Gastrocnemius medialis (tissue), 4 donors: ENCODE measurements at regions not wholly inside any gene's neighbourhood (a gene's known extent, or its start where the extent isn't known, plus 50 kb on each side); places are given as distances from the start of the nearest gene placed in this dataset.

Experiments used
- POLR2A ChIP-seq, 2 donors: fragments of 450-650 bp; IDR thresholded peaks; one replicate each; pipeline ENCODE4 v1.6.1; 2017; ENCODE audit warnings: antibody characterized with exemption in 2 of 2, mild to moderate bottlenecking in 2 of 2, moderate library complexity in 2 of 2
- TF ChIP-seq, protein P1 (sequence below), 5 experiments: fragments of 450-650 bp in 3 of 5; fragments of 200-600 bp in 2 of 5; sonication (generic) in 2 of 5; IDR thresholded peaks in 4 of 5; conservative IDR thresholded peaks in 1 of 5; 1 replicate in 4 of 5; 2 replicates in 1 of 5; pipeline ENCODE4 v1.5.1; 2016 to 2019; ENCODE audit warnings: antibody characterized with exemption in 5 of 5, mild to moderate bottlenecking in 3 of 5, moderate library complexity in 3 of 5

DNA sequence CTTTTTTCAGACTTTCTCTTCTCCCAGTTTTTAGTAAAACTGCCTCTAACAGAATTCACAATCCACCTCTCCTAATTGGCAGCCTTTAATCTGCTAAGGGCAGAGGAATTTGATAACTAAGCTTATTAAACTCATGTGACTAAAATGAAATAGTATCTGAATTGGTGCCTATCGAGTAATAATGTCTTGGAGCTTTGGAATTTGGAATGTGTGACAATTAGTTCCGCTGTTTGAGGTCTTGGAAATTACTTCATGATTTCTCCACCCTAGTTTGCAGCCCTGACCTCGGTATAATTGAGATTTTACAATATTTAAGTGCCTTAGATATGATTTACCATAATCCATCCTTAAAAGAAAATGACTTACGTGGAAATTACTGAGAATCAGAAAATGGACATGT, 190.4 kb upstream of the NEBL start:
- TF ChIP-seq, protein P1, sequence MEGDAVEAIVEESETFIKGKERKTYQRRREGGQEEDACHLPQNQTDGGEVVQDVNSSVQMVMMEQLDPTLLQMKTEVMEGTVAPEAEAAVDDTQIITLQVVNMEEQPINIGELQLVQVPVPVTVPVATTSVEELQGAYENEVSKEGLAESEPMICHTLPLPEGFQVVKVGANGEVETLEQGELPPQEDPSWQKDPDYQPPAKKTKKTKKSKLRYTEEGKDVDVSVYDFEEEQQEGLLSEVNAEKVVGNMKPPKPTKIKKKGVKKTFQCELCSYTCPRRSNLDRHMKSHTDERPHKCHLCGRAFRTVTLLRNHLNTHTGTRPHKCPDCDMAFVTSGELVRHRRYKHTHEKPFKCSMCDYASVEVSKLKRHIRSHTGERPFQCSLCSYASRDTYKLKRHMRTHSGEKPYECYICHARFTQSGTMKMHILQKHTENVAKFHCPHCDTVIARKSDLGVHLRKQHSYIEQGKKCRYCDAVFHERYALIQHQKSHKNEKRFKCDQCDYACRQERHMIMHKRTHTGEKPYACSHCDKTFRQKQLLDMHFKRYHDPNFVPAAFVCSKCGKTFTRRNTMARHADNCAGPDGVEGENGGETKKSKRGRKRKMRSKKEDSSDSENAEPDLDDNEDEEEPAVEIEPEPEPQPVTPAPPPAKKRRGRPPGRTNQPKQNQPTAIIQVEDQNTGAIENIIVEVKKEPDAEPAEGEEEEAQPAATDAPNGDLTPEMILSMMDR (IDR thresholded peaks at IDR 0.05 in 4 of 5, conservative IDR thresholded peaks at IDR 0.05 in 1 of 5), result no peak
- TF ChIP-seq POLR2A (IDR thresholded peaks at IDR 0.05), result no peak
